Activated CD4-positive, alpha-beta T cell treated with anti-CD3 and anti-CD28 coated beads for 4 hours (primary cell): ENCODE measurements at regions not wholly inside any gene's neighbourhood (a gene's known extent, or its start where the extent isn't known, plus 50 kb on each side); places are given as distances from the start of the nearest gene placed in this dataset.

Experiments
- DNase-seq, 2 donors: peaks; one replicate each; pipeline ENCODE4 v3.0.0-alpha.2; 2020

- DNase-seq, result no peak
These were observed 286.6 kb downstream of the BRD1 start for GRCh38 chr22:49540913-49541692.

GRCh38 chr22:49540084-49540912 lies 287.4 kb downstream of the BRD1 start:
- no peak for DNase-seq

- no peak for DNase-seq
These were observed 289.7 kb downstream of the BRD1 start for GRCh38 chr22:49538006-49538405.

- DNase-seq, result no peak
These were observed 291.0 kb downstream of the BRD1 start for GRCh38 chr22:49536571-49537131.

- DNase-seq, result no peak
These were observed 292.0 kb downstream of the BRD1 start for GRCh38 chr22:49535527-49536125.

GRCh38 chr22:49535126-49535525 lies 292.5 kb downstream of the BRD1 start:
- no peak for DNase-seq

- no peak for DNase-seq
These were observed 293.3 kb downstream of the BRD1 start for GRCh38 chr22:49534386-49534785.

GRCh38 chr22:49533886-49534285 lies 293.8 kb downstream of the BRD1 start:
- no peak for DNase-seq

- DNase-seq, result no peak
These were observed 294.5 kb downstream of the BRD1 start for GRCh38 chr22:49532869-49533802.

- DNase-seq, result no peak
These were observed 296.3 kb downstream of the BRD1 start for GRCh38 chr22:49531368-49531791.

- no peak for DNase-seq
These were observed 296.9 kb downstream of the BRD1 start for GRCh38 chr22:49530671-49531367.

- no peak for DNase-seq
These were observed 299.3 kb downstream of the BRD1 start for GRCh38 chr22:49528420-49528720.

- no peak for DNase-seq
These were observed 299.9 kb downstream of the BRD1 start for GRCh38 chr22:49527611-49528419.

- DNase-seq, result no peak
These were observed 301.7 kb downstream of the BRD1 start for GRCh38 chr22:49525801-49526535.

GRCh38 chr22:49525360-49525759 lies 302.3 kb downstream of the BRD1 start:
- DNase-seq, result no peak

- DNase-seq, result no peak
These were observed 303.3 kb downstream of the BRD1 start for GRCh38 chr22:49524362-49524761.

GRCh38 chr22:49523374-49524008 lies 304.2 kb downstream of the BRD1 start:
- DNase-seq, result no peak

- DNase-seq, result no peak
These were observed 304.9 kb downstream of the BRD1 start for GRCh38 chr22:49522582-49523373.

GRCh38 chr22:49521787-49522224 lies 305.9 kb downstream of the BRD1 start:
- DNase-seq, result no peak
